Neural cell (in vitro differentiated cells): ENCODE measurements at regions not wholly inside any gene's neighbourhood (a gene's known extent, or its start where the extent isn't known, plus 50 kb on each side); places are given as distances from the start of the nearest gene placed in this dataset.
A peak's percentile ranks its signal among the peaks of the same experiment; 100 is the strongest.

Experiments
- H2AFZ ChIP-seq: fragments of 200-600, 300-800 bp; sonication (generic), shearing (Covaris generic); 2 replicates; pipeline ENCODE4 v1.6.0; 2014; ENCODE audit warnings: low read depth, mild to moderate bottlenecking, antibody characterized with exemption, low read length, moderate library complexity
- H3F3A ChIP-seq: fragments of 200-600 bp; shearing (Covaris generic); 2 replicates; pipeline ENCODE4 v1.6.1; 2016; ENCODE audit warnings: mild to moderate bottlenecking, moderate library complexity, mixed read lengths, antibody characterized with exemption, low read length; ENCODE audit not compliant: insufficient read depth, poor library complexity, severe bottlenecking
- H3K27ac ChIP-seq: fragments of 200-600, 300-800 bp; sonication (generic), shearing (Covaris generic); 2 replicates; pipeline ENCODE4 v1.5.1; 2014; ENCODE audit warnings: mild to moderate bottlenecking, low read length, moderate library complexity
- H3K27me3 ChIP-seq: fragments of 300-800, 200-600 bp; sonication (generic), shearing (Covaris generic); 2 replicates; pipeline ENCODE4 v1.6.0; 2014; ENCODE audit warnings: mild to moderate bottlenecking, low read depth, low read length, moderate library complexity; ENCODE audit not compliant: insufficient read depth
- H3K36me3 ChIP-seq: fragments of 300-800, 200-600 bp; sonication (generic), shearing (Covaris generic); 2 replicates; pipeline ENCODE4 v1.5.1; 2014; ENCODE audit warnings: mild to moderate bottlenecking, antibody characterized with exemption, low read length, moderate library complexity; ENCODE audit not compliant: insufficient read depth
- H3K4me2 ChIP-seq: fragments of 300-800, 200-600 bp; sonication (generic), shearing (Covaris generic); 2 replicates; pipeline ENCODE4 v1.6.0; 2014; ENCODE audit warnings: mild to moderate bottlenecking, low read length
- H3K4me3 ChIP-seq: fragments of 300-800, 200-600 bp; sonication (generic), shearing (Covaris generic); 2 replicates; pipeline ENCODE4 v1.5.1; 2014; ENCODE audit warnings: mild to moderate bottlenecking, low read length, moderate library complexity
- H3K79me2 ChIP-seq: fragments of 200-600 bp; shearing (Covaris generic); replicated peaks from 2 replicates; pipeline ENCODE4 v1.6.0; 2014; ENCODE audit warnings: mild to moderate bottlenecking, low read length, moderate library complexity; ENCODE audit not compliant: insufficient read depth
- H3K9ac ChIP-seq: fragments of 300-800, 200-600 bp; sonication (generic), shearing (Covaris generic); 2 replicates; pipeline ENCODE4 v1.6.1; 2016; ENCODE audit warnings: mild to moderate bottlenecking, low read length, mixed read lengths
- H3K9me2 ChIP-seq: fragments of 200-600 bp; shearing (Covaris generic); 2 replicates; pipeline ENCODE4 v1.6.1; 2016; ENCODE audit warnings: mild to moderate bottlenecking, low read length, mixed read lengths; ENCODE audit not compliant: insufficient read depth
- H3K9me3 ChIP-seq: fragments of 200-600, 300-800 bp; sonication (generic), shearing (Covaris generic); 2 replicates; pipeline ENCODE4 v1.6.1; 2016; ENCODE audit warnings: mild to moderate bottlenecking, mixed run types, low read length, moderate library complexity, mixed read lengths
- H4K20me1 ChIP-seq: fragments of 200-600 bp; shearing (Covaris generic); 2 replicates; pipeline ENCODE4 v1.6.1; 2016; ENCODE audit warnings: mild to moderate bottlenecking, mixed run types; ENCODE audit not compliant: insufficient read depth
- CTCF ChIP-seq: fragments of 450-650 bp; IDR thresholded peaks from 2 replicates; pipeline ENCODE4 v1.5.1; 2014; ENCODE audit warnings: antibody characterized with exemption, mild to moderate bottlenecking, moderate library complexity; ENCODE audit not compliant: poor library complexity, severe bottlenecking
- EP300 ChIP-seq: fragments of 450-650 bp; conservative IDR thresholded peaks from 2 replicates; pipeline ENCODE4 v1.6.1; 2014; ENCODE audit warnings: antibody characterized with exemption, mild to moderate bottlenecking, moderate library complexity; ENCODE audit not compliant: poor library complexity, severe bottlenecking
- EZH2 ChIP-seq: fragments of 200-600, 300-800 bp; shearing (Covaris generic), sonication (generic); IDR thresholded peaks from 2 replicates; pipeline ENCODE4 v1.6.1; 2014; ENCODE audit warnings: antibody characterized with exemption, low read length, borderline replicate concordance, mild to moderate bottlenecking; ENCODE audit not compliant: insufficient read depth, poor library complexity, severe bottlenecking
- MXI1 ChIP-seq: fragments of 450-650 bp; conservative IDR thresholded peaks from 2 replicates; pipeline ENCODE4 v1.6.1; 2014; ENCODE audit warnings: antibody characterized with exemption, mild to moderate bottlenecking; ENCODE audit not compliant: poor library complexity, severe bottlenecking
- POLR2AphosphoS5 ChIP-seq: IDR thresholded peaks from 2 replicates; pipeline ENCODE4 v1.6.1; 2012
- RAD21 ChIP-seq: fragments of 450-650 bp; conservative IDR thresholded peaks from 2 replicates; pipeline ENCODE4 v1.6.1; 2014; ENCODE audit warnings: antibody characterized with exemption, mild to moderate bottlenecking, moderate library complexity
- REST ChIP-seq: IDR thresholded peaks from 2 replicates; pipeline ENCODE4 v1.6.1; 2012; ENCODE audit warnings: borderline replicate concordance
- SMC3 ChIP-seq: fragments of 450-650 bp; conservative IDR thresholded peaks from 2 replicates; pipeline ENCODE4 v1.6.1; 2014; ENCODE audit warnings: antibody characterized with exemption, mild to moderate bottlenecking, moderate library complexity; ENCODE audit not compliant: poor library complexity
- TAF1 ChIP-seq: IDR thresholded peaks from 2 replicates; pipeline ENCODE4 v1.6.1; 2012; ENCODE audit warnings: low read depth

DNA sequence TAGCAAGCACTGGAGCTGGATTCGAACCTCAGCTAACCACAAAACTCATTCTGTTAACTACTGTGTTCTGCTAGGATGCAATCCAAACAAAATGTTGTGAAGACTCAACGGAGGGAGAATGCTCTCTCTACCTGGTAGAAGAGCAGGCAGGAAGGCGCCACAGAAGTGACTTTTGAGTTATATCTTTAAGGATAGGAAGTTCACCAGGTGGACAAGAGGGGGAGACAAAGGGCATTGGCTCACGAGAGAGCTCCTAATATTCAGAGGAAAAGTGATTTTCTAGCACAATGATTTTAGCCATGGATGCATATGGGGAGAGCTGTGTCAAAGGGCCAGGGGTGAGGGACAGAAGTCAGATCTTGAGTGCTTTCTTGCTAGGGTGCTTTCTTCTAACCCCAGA is 108.4 kb upstream of the MAFB start:
- Histone ChIP-seq H3K79me2 (no peaks in the 10 kb centered on the region), H3F3A (no peaks in the 10 kb centered on the region), H3K9me2 (no peaks in the 10 kb centered on the region), H3K4me3 (no peak overlapping the region), H3K9me3 (no peaks in the 10 kb centered on the region), H3K27me3 (no peaks in the 10 kb centered on the region), H4K20me1 (no peaks in the 10 kb centered on the region), H3K4me2 (no peak overlapping the region), H3K9ac (no peak overlapping the region), H3K27ac (no peak overlapping the region), H2AFZ (no peak overlapping the region), H3K36me3 (no peaks in the 10 kb centered on the region)
- TF ChIP-seq REST (no peak), CTCF (peak; percentile 37)

GRCh38 chr20:40798066-40798465 is 109.0 kb upstream of the MAFB start:
- Histone ChIP-seq H3K9me3 (no peaks in the 10 kb centered on the region), H4K20me1 (no peaks in the 10 kb centered on the region), H3K4me2 (no peak overlapping the region), H3K4me3 (no peak overlapping the region), H3K9ac (no peak overlapping the region), H3K27me3 (no peaks in the 10 kb centered on the region), H3K36me3 (no peaks in the 10 kb centered on the region), H3K27ac (no peak overlapping the region), H3K9me2 (no peaks in the 10 kb centered on the region), H2AFZ (no peak overlapping the region), H3K79me2 (no peaks in the 10 kb centered on the region), H3F3A (no peaks in the 10 kb centered on the region)
- no peak for TF ChIP-seq CTCF

DNA sequence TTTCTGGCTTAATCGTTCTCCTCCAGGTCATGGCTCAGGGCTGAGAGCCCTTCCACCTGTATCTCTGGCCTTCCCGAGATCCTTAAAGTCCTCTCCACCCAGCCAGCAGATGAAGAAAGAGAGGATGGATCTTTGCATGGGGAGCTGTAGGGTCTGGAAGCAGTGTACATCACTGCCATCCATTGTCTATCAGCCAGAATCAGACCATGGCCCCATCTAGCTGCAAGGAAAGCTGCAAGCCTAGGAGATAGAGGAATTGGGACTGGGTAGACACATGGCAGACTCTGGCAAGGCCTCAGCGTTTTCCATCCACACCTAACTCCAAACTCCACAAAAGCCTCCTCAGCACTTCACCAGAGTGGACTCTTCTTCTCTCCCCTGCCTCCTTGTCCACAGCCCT is 113.8 kb upstream of the MAFB start:
- Histone ChIP-seq H3K27me3 (no peaks in the 10 kb centered on the region), H2AFZ (no peak overlapping the region), H3K9me3 (no peaks in the 10 kb centered on the region), H3K4me3 (no peak overlapping the region), H3K9ac (no peak overlapping the region), H3K27ac (no peak overlapping the region), H3K4me2 (no peak overlapping the region), H3K9me2 (no peaks in the 10 kb centered on the region), H3F3A (no peaks in the 10 kb centered on the region), H3K36me3 (no peaks in the 10 kb centered on the region), H4K20me1 (no peaks in the 10 kb centered on the region), H3K79me2 (no peaks in the 10 kb centered on the region)
- no peak for TF ChIP-seq EZH2
- TF ChIP-seq POLR2AphosphoS5: no peak
- no peak for TF ChIP-seq SMC3
- no peak for TF ChIP-seq MXI1
- no peak for TF ChIP-seq CTCF
- TF ChIP-seq RAD21: no peak
- TF ChIP-seq EP300: no peak
- TF ChIP-seq TAF1: no peak
- no peak for TF ChIP-seq REST
